GM18511 (cell line): ENCODE measurements at regions not wholly inside any gene's neighbourhood (a gene's known extent, or its start where the extent isn't known, plus 50 kb on each side); places are given as distances from the start of the nearest gene placed in this dataset.

Experiments
- ATAC-seq: cut with Tn5 transposase; IDR thresholded peaks from one replicate; pipeline ENCODE4 v1.9.1; 2021; ENCODE audit warnings: mild to moderate bottlenecking, moderate library complexity; ENCODE audit not compliant: unreplicated experiment

GRCh38 chr6:170137176-170137891, 153.5 kb downstream of the DLL1 start:
- ATAC-seq: no peak

GRCh38 chr6:170136541-170137175, 154.2 kb downstream of the DLL1 start:
- no peak for ATAC-seq

DNA sequence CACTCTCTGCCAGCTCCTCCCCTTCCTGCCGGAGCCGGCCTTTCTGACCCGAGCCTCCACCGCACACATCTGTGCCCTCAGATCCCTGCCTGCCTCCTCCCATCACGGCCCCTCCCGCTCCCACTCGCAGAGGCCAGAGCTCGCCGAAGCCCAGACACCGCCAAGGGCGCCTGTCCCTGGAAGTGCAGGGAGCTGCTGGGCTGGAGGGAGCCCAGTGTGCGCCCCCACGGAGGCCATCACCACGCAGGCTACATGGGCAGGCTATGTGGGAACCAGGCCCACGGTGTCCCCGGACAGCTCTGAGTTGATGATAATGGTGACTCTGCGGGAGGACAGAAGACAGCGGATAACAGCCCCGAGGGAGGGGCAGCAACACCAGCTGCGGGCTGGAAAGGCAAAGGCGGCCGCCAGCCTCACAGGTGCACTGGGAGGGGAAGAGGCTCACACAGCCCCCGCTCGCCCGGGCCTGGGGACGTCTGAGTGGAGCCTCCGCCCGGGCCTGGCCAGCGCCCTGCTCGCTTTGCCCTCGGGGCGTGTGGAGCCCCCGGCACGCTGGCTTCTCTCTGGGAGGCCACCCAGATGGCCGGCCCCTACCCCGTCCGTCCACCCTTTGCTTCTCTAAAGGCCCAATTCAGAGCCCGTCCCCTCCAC, 154.9 kb downstream of the DLL1 start:
- ATAC-seq: no peak

DNA sequence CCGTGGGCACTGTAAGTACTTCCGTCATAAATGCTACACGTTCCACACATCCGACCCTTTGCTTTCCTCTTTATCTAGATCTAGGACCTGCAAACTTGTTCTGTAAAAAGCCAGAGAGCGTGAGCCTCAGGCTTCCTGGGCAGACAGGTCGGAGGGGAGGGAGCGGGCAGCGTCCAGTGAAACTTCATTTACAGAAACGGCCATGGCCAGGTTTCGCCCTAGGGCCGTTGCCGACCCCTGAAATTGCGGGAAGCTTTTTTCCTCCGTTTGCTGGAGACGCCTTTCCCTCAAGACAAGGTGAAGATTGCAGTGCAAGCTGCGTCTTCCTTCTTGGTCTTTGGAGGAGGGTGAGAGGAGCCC, 155.4 kb downstream of the DLL1 start:
- no peak for ATAC-seq

- ATAC-seq: no peak
These were observed 156.1 kb downstream of the DLL1 start for GRCh38 chr6:170134471-170135440.

DNA sequence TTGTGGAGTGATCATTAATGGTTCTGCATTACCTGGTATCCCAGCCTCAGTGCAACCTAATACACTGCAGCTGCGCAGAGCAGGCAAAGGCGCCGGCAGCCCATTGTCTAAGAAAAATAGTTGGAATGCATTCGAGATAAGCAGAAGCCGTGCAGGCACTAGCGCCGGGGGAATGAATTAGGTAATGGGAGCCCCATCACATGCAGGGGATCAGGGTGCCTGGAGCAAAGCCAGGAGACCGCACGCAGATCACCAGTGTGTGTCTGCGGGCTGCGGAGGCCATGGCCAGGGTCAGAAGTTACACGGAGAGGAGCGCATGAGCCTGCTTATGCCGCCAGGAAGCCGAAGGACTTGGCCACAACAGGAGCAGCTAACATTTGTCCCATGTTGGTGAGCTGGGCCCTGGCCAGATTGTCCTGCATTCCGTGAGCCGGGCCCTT, 156.8 kb downstream of the DLL1 start:
- no peak for ATAC-seq

- no peak for ATAC-seq
These were observed 158.3 kb downstream of the DLL1 start for GRCh38 chr6:170132561-170132991.

DNA sequence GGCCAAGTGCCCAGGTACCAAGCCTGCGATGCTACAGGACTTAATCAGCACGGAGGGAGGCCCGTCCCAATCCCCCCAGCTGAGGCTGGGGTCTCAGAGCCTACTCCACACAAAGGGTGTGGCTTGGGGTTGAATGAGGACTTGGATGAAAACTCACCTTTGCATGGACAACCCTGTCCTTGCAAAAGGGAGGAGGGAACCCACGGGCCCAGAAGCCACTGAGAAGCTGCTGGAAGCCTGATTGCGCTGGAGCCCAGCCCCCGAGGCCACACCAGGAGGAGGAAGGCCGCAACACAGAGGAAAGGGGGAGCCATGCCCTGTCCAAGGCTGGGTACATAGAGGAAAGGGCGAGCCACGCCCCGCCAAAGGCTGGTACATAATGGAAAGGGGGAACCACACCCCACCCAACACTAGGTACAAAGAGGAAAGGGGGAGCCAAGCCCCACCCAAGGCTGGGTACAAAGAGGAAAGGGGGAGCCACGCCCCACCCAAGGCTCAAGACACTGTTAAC, 158.8 kb downstream of the DLL1 start:
- ATAC-seq: no peak

GRCh38 chr6:170131351-170131750, 159.5 kb downstream of the DLL1 start:
- no peak for ATAC-seq

DNA sequence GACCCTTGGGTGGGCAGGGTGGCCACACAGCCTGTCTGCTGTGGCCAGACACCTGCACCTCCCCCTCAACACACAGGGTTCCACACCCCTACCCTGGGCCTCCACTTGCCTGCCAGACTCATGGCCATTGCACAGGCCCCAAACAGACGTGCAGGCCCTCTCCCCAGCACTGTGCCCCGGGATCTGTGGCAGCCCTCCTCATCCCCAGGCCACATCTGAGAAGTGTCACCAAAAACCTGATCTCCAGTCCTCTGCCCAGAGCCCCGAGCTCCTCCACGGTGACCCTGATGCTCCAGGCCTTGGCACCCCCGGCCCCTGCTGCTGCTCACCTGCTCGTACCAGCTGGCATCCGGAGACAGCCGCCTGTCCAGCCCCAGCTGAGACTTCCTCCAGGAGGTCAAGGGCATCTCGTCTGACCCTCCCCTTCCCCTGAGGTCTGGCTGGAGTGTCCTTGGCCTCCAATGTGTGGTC, 160.1 kb downstream of the DLL1 start:
- ATAC-seq: no peak

DNA sequence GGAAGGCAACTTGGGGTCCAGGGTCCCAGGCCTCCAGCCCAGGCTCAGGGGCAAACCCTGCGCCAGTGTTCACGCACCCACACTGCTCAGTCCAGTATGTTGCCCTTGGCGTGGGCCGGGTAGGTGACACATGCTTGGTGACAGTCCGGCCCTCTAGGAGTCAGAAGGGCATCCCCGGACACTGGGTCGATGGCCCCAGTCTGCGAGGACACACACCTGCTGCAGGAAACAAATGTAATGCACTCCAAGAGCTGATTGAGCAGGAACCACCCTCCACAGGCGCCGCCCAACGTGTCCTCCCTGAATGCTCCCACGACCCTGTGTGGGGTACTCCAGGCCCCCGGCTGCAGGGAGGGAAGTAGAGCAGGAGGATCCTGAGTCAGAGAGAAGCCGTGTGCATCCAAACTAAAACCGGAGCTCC, 160.7 kb downstream of the DLL1 start:
- no peak for ATAC-seq

GRCh38 chr6:170129691-170130171, 161.1 kb downstream of the DLL1 start:
- no peak for ATAC-seq

DNA sequence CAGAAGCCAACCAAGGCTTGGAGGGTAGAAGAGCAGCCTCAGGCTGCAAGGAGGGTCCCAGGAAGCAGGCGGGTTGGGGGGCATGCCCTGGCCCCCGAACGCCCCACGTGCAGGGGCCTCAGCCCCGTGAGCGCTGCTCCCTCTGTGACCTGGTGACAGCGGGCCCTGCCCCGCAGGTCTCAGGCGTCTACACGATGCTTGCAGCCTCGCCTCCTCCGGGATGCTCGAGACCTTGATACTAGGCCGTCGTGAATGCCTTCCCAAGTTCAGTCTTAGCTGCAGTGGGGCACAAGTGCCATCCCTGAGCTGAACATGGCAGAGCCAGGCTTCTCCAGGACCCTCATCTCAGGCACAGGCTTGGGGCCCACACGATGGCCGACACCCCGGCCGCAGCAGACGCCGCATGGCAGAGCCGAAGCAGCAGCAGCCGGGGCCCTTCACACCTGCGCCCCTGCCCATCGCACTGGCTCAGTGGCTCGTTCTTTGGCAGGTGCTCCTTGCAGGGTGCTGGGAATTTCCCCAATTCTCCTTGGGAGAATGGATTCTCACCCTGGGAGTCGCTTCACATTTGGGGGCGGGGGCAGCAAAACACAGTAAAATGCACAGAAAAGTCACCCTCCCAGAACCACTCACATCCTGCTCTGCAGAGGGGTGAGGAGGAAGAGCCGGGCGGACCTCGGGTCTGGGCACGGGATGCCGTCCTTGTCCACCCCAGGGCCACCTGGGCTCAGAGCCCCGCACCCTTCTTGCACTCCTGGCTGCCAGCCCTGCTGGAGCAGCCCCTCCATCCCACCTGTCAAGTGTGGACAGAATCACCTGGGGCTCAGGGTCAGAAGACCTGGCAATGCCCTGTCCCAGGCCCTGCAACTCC, 161.8 kb downstream of the DLL1 start:
- ATAC-seq: no peak

GRCh38 chr6:170128346-170128745, 162.5 kb downstream of the DLL1 start:
- no peak for ATAC-seq

GRCh38 chr6:170127151-170127550, 163.7 kb downstream of the DLL1 start:
- ATAC-seq: no peak

DNA sequence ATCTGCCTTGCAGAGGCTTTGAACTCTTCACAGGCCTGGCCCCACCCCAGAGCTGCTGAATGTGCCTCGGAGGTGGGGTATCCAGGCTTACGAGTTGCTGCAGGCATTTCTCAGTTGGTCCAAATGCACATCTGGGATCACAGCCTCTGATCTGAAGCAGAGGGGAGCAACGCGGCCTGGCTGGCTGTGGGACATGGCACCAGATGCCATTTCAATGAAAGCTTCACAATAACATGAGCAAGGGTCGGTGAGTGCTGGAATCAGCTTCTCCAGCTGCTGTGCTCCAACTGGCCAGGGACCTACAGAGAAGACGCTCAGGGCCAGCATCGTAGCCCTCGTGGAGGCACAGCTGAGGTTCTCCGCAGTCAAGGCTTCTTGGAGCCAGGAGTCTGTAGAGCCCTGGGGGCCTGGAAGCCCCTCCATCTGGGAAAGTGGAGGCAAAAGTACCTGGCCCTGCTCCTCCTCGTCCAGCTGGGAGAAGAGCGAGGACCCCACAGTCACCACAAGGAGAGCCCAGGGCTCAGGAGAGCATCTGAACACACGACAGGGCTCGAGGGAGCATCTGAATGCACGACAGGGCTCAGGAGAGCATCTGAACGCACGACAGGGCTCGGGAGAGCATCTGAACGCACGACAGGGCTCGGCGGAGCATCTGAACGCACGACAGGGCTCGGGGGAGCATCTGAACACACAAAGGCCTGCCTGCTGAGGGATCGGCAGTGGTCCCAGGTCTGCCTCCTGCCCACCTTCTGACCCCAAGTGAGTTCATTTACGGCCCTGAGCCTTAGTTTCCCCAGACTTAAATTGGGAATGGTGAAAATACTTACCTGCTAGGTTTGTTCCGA, 165.2 kb downstream of the DLL1 start:
- ATAC-seq: no peak

- ATAC-seq: no peak
These were observed 166.0 kb downstream of the DLL1 start for GRCh38 chr6:170124836-170125235.

- no peak for ATAC-seq
These were observed 166.7 kb downstream of the DLL1 start for GRCh38 chr6:170124150-170124549.

GRCh38 chr6:170122651-170123050, 168.2 kb downstream of the DLL1 start:
- ATAC-seq: no peak
